Gastroesophageal sphincter (tissue), 4 donors: ENCODE measurements at regions not wholly inside any gene's neighbourhood (a gene's known extent, or its start where the extent isn't known, plus 50 kb on each side); places are given as distances from the start of the nearest gene placed in this dataset.

Experiments used
- ATAC-seq: fragments of 150-250 bp; one replicate; pipeline ENCODE4 v1.9.1; 2016; ENCODE audit warnings: mild to moderate bottlenecking, moderate library complexity
- H3K27ac ChIP-seq, 4 donors: fragments of 200-600 bp; sonication (generic) in 3 of 4; 1 replicate in 3 of 4; 2 replicates in 1 of 4; pipeline ENCODE4 v1.5.1; 2016 to 2019
- H3K27me3 ChIP-seq: fragments of 200-600 bp; sonication (generic); one replicate; pipeline ENCODE4 v1.5.1; 2019
- H3K36me3 ChIP-seq, 2 donors: fragments of 200-600 bp; sonication (generic); one replicate each; pipeline ENCODE4 v1.5.1; 2019; ENCODE audit warnings: control low read depth in 1 of 2
- H3K4me1 ChIP-seq, 3 donors: fragments of 200-600 bp; sonication (generic); 1 replicate in 2 of 3; 2 replicates in 1 of 3; pipeline ENCODE4 v1.5.1; 2016 to 2019; ENCODE audit warnings: control low read depth in 2 of 3
- H3K4me3 ChIP-seq, 2 donors: fragments of 200-600 bp; sonication (generic); one replicate each; pipeline ENCODE4 v1.5.1; 2019; ENCODE audit warnings: mild to moderate bottlenecking in 1 of 2, moderate library complexity in 1 of 2
- H3K9me3 ChIP-seq, 3 donors: fragments of 200-600 bp; sonication (generic); one replicate each; pipeline ENCODE4 v1.5.1; 2017 to 2019; ENCODE audit warnings: control low read depth in 2 of 3
- EP300 ChIP-seq: sonication (generic); formaldehyde crosslinking; IDR thresholded peaks from one replicate; pipeline ENCODE4 v1.6.1; 2017; ENCODE audit warnings: antibody characterized with exemption, mild to moderate bottlenecking
- POLR2A ChIP-seq, 2 donors: fragments of 450-650 bp; IDR thresholded peaks; one replicate each; pipeline ENCODE4 v1.6.1; 2017; ENCODE audit warnings: antibody characterized with exemption in 2 of 2, mild to moderate bottlenecking in 2 of 2, moderate library complexity in 1 of 2
- POLR2AphosphoS5 ChIP-seq: sonication (generic); formaldehyde crosslinking; IDR thresholded peaks from one replicate; pipeline ENCODE4 v1.6.1; 2017; ENCODE audit warnings: antibody characterized with exemption
- WGBS, 2 donors: methylation state at CpG; one replicate each; pipeline ENCODE4 v1.1.5; 2018; ENCODE audit warnings: low coverage in 1 of 2; 5-methylcytosine and 5-hydroxymethylcytosine counted together
- TF ChIP-seq, protein P1 (sequence below), 4 experiments: fragments of 200-600 bp in 2 of 4; fragments of 450-650 bp in 2 of 4; sonication (generic) in 1 of 4; IDR thresholded peaks; one replicate each; pipeline ENCODE4 v1.5.1; 2017 to 2019; ENCODE audit warnings: antibody characterized with exemption in 4 of 4, mild to moderate bottlenecking in 2 of 4, moderate library complexity in 2 of 4

DNA sequence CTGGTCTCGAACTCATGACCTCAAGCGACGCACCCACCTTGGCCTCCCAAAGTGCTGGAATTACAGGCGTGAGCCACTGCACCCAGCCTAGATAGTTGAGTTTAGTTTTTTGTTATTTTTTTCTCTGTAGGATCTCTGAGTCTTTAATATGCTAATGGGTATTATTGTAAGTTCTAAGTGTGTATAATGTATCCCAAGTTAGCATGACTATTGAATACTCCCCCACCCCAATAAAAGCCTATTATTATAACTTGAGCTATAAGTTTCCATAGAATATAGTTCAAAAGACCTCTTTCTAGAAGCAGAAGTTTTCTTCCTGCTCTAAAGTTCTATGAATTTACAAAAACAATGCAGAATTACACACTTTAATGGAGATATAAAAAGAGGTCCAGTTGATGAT lies 210.4 kb upstream of the MARCKS start:
- no peak for ATAC-seq
- H3K4me3 ChIP-seq, result no peak overlapping the region
- no peaks in the 10 kb centered on the region for H3K36me3 ChIP-seq
- H3K9me3 ChIP-seq, result no peaks in the 10 kb centered on the region
- no peaks in the 10 kb centered on the region for H3K4me1 ChIP-seq
- 70 to 75% methylated on average over 2 to 4 of the region's 4 CpGs for WGBS, 2 donors
- H3K27me3 ChIP-seq, result no peaks in the 10 kb centered on the region
- no peak overlapping the region for H3K27ac ChIP-seq
- TF ChIP-seq POLR2AphosphoS5, result no peak

DNA sequence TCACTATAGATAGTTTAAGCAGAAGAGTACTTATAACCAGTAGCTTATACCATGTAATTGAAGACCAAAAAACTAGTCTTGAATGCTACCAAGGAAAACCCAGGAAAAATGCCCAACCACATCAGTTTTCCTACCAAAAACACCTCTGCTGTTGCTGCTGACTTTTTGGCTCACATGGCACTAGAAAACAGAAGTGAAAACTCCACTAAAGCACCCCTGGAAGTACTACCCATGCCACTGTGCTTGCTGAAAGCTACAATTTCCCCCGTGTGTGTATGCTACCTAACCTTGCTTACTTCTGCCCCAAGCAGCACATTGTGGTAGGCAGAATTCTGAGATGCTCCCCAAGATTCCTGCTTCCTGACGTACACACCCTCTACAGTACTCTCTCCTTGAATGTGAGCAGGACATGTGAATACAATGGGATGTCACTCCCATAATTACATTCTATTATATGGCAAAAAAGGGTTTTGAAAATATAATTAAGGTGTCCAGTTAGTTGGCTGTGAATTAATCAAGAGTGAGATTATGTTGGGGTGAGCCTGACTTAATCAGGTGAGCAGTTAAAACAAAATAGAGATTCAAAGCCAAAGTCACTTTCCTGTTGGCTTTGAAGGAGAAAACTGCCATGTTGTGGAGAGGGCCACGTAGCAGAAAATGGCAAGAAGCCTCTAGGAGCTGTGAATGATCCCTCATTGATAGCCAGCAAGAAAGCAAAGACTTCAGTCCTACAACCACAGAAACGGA lies 209.8 kb upstream of the MARCKS start:
- H3K9me3 ChIP-seq, result no peaks in the 10 kb centered on the region
- WGBS, 2 donors, result 85 to 100% methylated on average over 2 to 4 of the region's 4 CpGs
- H3K27me3 ChIP-seq, result no peaks in the 10 kb centered on the region
- ATAC-seq, result no peak
- no peaks in the 10 kb centered on the region for H3K36me3 ChIP-seq
- TF ChIP-seq POLR2A (IDR thresholded peaks at IDR 0.05) (no peak), EP300 (no peak), POLR2AphosphoS5 (no peak)
- TF ChIP-seq, protein P1, sequence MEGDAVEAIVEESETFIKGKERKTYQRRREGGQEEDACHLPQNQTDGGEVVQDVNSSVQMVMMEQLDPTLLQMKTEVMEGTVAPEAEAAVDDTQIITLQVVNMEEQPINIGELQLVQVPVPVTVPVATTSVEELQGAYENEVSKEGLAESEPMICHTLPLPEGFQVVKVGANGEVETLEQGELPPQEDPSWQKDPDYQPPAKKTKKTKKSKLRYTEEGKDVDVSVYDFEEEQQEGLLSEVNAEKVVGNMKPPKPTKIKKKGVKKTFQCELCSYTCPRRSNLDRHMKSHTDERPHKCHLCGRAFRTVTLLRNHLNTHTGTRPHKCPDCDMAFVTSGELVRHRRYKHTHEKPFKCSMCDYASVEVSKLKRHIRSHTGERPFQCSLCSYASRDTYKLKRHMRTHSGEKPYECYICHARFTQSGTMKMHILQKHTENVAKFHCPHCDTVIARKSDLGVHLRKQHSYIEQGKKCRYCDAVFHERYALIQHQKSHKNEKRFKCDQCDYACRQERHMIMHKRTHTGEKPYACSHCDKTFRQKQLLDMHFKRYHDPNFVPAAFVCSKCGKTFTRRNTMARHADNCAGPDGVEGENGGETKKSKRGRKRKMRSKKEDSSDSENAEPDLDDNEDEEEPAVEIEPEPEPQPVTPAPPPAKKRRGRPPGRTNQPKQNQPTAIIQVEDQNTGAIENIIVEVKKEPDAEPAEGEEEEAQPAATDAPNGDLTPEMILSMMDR (IDR thresholded peaks at IDR 0.05), result no peak
- H3K27ac ChIP-seq, result no peak overlapping the region
- no peak overlapping the region for H3K4me3 ChIP-seq
- no peaks in the 10 kb centered on the region for H3K4me1 ChIP-seq

DNA sequence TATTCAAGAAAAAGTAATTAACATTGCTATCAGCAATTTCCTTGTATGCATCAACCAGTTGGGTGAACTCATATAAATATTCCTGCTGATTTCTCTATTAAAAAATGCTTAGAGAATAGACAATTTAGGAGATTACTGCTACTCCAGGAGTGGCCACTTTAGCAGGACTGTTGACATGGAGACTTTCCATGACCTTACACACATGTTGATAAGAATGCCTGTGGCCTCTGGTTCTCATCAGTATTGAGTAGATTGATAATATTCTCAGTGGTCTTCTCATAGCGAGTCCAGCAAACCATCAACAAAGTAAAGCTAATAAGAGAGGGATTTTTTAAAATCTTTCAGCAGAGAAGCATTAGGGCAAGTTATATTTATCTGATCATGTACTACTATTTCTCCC lies 208.4 kb upstream of the MARCKS start:
- Histone ChIP-seq H3K27ac (no peak overlapping the region), H3K4me3 (no peak overlapping the region), H3K27me3 (no peaks in the 10 kb centered on the region), H3K36me3 (no peaks in the 10 kb centered on the region), H3K9me3 (no peaks in the 10 kb centered on the region), H3K4me1 (peaks cover 0 to under 1% (median 0%) of the 10 kb centered on the region in 3 donors)
- ATAC-seq, result no peak
- WGBS, 2 donors, result 80% methylated on average over 1 of the region's 1 CpG; no CpG with 5 or more reads in 1 of the 2 donors
- TF ChIP-seq, protein P1 (IDR thresholded peaks at IDR 0.05), result no peak
- TF ChIP-seq EP300, result no peak
- TF ChIP-seq POLR2AphosphoS5, result no peak

DNA sequence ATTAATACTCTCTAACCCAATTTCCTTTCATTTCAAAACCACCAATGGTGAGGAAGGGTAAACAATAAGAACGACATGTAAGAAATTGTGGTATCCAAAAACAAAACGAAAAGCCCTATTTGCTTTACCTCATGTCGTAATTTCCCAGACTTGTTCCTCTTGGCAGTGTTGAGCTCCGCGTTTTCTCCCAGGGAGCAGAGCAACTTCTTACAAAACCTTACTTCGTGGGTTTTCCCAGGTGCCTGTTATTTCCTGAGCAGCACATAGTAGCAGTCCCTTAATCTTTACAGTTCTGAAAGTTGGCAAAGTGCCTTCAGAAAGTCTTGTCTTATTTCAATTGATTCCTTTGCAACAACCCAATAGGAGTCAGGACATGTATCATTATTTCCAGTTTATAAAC lies 207.9 kb upstream of the MARCKS start:
- 58 to 86% methylated on average over 2 to 6 of the region's 6 CpGs for WGBS, 2 donors
- Histone ChIP-seq H3K9me3 (no peaks in the 10 kb centered on the region), H3K27ac (no peak overlapping the region), H3K4me1 (peaks cover 0 to 6% (median 0%) of the 10 kb centered on the region in 3 donors), H3K36me3 (no peaks in the 10 kb centered on the region), H3K27me3 (no peaks in the 10 kb centered on the region), H3K4me3 (no peak overlapping the region)
- no peak for ATAC-seq
- TF ChIP-seq, protein P1 (IDR thresholded peaks at IDR 0.05), result no peak
- TF ChIP-seq POLR2AphosphoS5 (no peak), POLR2A (IDR thresholded peaks at IDR 0.05) (no peak), EP300 (no peak)

DNA sequence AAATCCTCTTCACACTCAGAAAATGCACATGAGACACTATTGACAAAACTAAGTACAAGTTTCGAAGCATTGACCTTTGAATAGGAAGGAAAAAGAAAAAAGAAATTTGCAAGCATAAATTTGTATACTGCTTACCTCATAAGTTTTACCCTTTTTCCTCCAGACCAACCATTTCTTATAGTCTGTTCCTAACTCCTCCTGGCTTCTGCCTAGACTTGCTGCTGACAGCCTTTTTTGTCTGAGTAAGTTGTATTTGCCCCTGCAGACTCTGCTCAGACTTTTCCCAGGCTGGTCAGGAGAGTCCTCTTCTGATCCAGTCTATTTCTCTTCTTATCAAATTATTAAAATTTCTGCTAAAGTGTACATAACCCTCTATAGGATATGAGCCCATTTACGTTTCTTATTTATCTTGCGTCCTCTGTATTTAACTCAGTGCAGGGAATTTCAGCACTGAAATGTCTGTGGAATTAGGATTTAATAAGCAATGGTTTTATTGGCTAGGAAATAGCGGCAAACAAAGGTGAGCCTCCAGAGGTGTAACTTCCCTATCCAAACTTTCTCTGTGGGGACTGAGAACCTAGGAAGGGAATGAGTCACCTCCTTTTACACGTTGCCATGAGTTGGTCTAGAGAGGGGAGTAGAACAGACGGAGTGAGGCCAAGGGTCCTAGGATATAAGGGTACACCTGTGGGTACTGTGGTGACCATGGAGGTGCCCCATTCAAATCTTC lies 207.1 kb upstream of the MARCKS start:
- H3K27ac ChIP-seq, result no peak overlapping the region
- 88 to 91% methylated on average over 3 to 4 of the region's 6 CpGs for WGBS, 2 donors
- no peak overlapping the region for H3K4me3 ChIP-seq
- ATAC-seq, result no peak
- TF ChIP-seq POLR2A (IDR thresholded peaks at IDR 0.05) (no peak), POLR2AphosphoS5 (no peak), EP300 (no peak)
- TF ChIP-seq, protein P1 (IDR thresholded peaks at IDR 0.05), result no peak
- no peaks in the 10 kb centered on the region for H3K9me3 ChIP-seq
- H3K4me1 ChIP-seq, result peaks cover 0 to 11% (median 0%) of the 10 kb centered on the region in 3 donors
- no peaks in the 10 kb centered on the region for H3K36me3 ChIP-seq
- H3K27me3 ChIP-seq, result no peaks in the 10 kb centered on the region
